ENCODE measurements at regions not wholly inside any gene's neighbourhood (a gene's known extent, or its start where the extent isn't known, plus 50 kb on each side); places are given as distances from the start of the nearest gene placed in this dataset.

DNA sequence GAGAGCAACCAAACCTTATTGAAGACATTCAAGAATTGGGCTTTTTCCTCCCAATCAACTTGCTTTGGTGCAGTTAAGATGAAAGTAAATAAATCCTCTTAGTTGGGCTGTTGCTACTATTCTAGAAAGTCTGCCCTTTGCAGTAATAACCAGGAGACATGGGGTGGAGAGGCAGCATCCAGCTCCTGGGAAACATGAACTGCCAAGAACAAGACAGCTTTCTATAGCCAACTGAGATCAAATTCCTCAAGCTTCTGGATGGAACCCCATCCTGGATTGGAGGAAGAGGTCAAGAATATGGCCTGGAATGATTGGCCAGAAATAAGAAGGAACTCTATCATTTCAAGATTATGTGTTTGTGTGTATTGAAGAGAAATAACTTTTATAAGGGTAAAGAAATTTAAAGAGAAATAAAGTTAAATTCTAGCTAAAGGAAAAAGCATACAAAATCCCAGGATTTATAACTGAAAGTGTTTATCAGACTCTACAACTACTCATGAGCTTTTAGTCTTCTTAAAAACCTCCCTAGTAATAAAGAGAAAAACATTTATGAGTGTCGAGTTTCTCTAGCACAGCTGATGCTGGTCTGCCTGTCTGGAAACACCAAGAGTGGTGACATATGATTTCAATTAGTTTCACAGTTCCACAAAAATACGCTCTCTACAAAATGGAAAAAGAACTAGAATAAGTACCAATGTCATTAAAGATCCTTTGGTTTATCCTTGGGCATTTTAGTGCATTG, 70.1 kb upstream of the COL1A2 start:
- DNase-seq: no peak

- no peak for DNase-seq
Measured at GRCh38 chr7:94325122-94325475, 69.6 kb upstream of the COL1A2 start.

DNA sequence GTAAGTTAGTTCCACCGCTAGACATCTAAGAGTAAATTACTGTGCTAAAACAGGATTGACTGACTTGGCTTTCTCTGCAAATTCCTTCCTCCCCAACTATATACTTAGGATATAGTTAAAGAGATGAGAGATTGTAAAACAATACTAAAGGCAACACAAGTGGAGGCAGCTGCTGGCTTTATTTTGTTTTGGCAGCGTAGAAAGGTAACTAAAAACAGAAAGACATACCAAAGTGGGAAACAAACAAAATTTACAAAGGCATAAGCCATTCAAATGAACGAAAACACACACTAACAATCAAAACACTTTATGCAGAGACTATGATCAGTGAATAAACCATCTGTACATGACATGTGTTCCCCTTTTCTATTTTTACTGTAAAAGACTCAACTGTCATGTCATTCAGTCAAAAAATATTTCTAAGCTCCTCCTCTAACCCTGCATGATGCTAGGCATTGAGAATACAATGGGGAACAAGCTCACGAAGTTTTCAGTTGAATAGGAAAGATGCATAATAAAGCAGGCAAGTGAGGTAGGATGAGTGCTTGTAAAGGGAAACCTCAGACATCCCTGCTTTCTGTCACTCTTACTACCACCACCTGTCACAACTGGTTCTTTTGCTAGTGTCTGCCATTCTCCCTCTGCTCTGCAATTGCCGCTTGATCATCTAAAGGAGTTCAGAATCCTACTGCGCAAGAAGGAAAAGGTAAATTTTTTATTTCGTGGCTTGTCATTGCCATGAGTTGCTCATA, 64.2 kb upstream of the COL1A2 start:
- DNase-seq: no peak

DNA sequence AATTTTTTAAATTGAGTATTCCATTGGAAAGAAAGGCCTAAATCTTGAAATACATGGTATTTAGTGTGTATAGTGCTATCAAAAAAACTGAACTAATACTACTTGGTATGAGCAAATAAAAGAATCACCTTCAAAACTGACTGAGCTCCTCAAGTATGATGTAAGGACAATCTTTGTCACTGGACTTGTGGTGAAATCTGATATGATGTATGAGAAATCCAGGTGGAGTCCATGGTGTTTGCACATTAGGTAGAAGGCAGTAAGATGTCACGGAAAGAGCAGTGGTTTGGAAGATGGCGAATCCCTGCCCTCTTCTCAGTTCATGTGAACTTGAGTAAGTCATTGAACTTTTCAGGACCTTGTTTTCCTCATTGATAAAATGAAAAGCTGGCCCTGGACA, 62.1 kb upstream of the COL1A2 start:
- peak; percentile 49 for DNase-seq

- DNase-seq: no peak
Measured at GRCh38 chr7:94333810-94334209, 60.9 kb upstream of the COL1A2 start.

- no peak for DNase-seq
Measured at GRCh38 chr7:94335586-94335985, 59.1 kb upstream of the COL1A2 start.

DNA sequence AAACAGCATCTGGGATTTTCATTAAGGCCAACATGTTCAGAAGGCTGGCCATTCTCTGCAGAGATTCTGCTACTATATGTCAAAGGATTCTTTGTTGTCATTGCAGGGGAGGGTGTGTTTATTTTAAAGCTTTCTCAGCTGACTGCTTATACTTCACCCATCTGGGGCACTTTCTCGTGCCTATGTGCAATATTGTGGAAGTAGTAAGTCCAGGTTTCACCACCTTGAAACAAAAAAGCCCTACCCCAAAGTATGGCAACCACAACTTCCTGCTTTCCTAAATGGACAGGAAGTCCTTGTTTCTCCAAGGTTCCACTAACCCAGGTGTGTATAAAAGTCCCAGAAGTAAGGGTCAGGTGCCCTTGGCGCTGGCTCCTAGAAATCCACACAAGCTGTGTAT, 58.7 kb upstream of the COL1A2 start:
- no peak for DNase-seq

- DNase-seq: no peak
Measured at GRCh38 chr7:94338921-94339371, 55.7 kb upstream of the COL1A2 start.

GRCh38 chr7:94344826-94345225, 49.9 kb upstream of the COL1A2 start:
- no peak for DNase-seq

Measured in DMS53 (cell line).